ENCODE measurements at regions not wholly inside any gene's neighbourhood (a gene's known extent, or its start where the extent isn't known, plus 50 kb on each side); places are given as distances from the start of the nearest gene placed in this dataset.

DNA sequence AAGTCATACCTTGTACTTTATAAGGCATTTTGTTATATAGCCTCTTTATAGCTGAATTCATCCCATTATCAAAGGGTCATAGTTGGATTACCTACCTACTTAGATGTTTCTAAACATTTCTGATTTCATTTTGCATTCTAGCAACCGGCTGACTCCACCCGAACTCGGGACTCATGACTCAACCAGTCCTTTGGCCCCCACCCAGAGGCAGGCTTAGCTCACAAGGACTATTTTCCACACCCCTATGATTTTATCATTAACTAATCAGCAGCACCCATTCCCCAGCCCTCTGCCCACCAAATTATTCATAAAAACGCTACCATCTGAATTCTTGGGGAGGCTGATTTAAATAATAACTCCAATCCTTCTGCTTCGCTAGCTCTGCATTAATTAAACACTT, 79.9 kb upstream of the EGFL6 start:
- TF ChIP-seq TARDBP (IDR thresholded peaks at IDR 0.05; ENCODE audit: borderline replicate concordance), result no peak
- TF ChIP-seq, protein P1, sequence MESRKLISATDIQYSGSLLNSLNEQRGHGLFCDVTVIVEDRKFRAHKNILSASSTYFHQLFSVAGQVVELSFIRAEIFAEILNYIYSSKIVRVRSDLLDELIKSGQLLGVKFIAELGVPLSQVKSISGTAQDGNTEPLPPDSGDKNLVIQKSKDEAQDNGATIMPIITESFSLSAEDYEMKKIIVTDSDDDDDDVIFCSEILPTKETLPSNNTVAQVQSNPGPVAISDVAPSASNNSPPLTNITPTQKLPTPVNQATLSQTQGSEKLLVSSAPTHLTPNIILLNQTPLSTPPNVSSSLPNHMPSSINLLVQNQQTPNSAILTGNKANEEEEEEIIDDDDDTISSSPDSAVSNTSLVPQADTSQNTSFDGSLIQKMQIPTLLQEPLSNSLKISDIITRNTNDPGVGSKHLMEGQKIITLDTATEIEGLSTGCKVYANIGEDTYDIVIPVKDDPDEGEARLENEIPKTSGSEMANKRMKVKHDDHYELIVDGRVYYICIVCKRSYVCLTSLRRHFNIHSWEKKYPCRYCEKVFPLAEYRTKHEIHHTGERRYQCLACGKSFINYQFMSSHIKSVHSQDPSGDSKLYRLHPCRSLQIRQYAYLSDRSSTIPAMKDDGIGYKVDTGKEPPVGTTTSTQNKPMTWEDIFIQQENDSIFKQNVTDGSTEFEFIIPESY (IDR thresholded peaks at IDR 0.05), result no peak
- no peak for TF ChIP-seq BRCA1 (IDR thresholded peaks at IDR 0.05; ENCODE audit: low read depth, low read length)
- TF ChIP-seq TAF1 (IDR thresholded peaks at IDR 0.05; ENCODE audit: borderline replicate concordance, low read depth, low read length), result no peak
- TF ChIP-seq, protein P2, sequence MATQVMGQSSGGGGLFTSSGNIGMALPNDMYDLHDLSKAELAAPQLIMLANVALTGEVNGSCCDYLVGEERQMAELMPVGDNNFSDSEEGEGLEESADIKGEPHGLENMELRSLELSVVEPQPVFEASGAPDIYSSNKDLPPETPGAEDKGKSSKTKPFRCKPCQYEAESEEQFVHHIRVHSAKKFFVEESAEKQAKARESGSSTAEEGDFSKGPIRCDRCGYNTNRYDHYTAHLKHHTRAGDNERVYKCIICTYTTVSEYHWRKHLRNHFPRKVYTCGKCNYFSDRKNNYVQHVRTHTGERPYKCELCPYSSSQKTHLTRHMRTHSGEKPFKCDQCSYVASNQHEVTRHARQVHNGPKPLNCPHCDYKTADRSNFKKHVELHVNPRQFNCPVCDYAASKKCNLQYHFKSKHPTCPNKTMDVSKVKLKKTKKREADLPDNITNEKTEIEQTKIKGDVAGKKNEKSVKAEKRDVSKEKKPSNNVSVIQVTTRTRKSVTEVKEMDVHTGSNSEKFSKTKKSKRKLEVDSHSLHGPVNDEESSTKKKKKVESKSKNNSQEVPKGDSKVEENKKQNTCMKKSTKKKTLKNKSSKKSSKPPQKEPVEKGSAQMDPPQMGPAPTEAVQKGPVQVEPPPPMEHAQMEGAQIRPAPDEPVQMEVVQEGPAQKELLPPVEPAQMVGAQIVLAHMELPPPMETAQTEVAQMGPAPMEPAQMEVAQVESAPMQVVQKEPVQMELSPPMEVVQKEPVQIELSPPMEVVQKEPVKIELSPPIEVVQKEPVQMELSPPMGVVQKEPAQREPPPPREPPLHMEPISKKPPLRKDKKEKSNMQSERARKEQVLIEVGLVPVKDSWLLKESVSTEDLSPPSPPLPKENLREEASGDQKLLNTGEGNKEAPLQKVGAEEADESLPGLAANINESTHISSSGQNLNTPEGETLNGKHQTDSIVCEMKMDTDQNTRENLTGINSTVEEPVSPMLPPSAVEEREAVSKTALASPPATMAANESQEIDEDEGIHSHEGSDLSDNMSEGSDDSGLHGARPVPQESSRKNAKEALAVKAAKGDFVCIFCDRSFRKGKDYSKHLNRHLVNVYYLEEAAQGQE (IDR thresholded peaks at IDR 0.05; ENCODE audit: low read depth, low read length), result no peak
- no peak for TF ChIP-seq EZH2 (IDR thresholded peaks at IDR 0.05; ENCODE audit: borderline replicate concordance, control insufficient read depth, low read depth, low read length)
- TF ChIP-seq, protein P3, sequence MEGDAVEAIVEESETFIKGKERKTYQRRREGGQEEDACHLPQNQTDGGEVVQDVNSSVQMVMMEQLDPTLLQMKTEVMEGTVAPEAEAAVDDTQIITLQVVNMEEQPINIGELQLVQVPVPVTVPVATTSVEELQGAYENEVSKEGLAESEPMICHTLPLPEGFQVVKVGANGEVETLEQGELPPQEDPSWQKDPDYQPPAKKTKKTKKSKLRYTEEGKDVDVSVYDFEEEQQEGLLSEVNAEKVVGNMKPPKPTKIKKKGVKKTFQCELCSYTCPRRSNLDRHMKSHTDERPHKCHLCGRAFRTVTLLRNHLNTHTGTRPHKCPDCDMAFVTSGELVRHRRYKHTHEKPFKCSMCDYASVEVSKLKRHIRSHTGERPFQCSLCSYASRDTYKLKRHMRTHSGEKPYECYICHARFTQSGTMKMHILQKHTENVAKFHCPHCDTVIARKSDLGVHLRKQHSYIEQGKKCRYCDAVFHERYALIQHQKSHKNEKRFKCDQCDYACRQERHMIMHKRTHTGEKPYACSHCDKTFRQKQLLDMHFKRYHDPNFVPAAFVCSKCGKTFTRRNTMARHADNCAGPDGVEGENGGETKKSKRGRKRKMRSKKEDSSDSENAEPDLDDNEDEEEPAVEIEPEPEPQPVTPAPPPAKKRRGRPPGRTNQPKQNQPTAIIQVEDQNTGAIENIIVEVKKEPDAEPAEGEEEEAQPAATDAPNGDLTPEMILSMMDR (IDR thresholded peaks at IDR 0.05 in 2 of 3, conservative IDR thresholded peaks at IDR 0.05 in 1 of 3; ENCODE audit: control insufficient read depth in 2 of 3, extremely low read depth in 1 of 3, insufficient read depth in 1 of 3, low read depth in 3 of 3, low read length in 3 of 3), result no peak
- TF ChIP-seq EP300 (IDR thresholded peaks at IDR 0.05; ENCODE audit: borderline replicate concordance in 1 of 2, control insufficient read depth in 1 of 2, low read depth in 2 of 2, low read length in 2 of 2), result no peak
- TF ChIP-seq, protein P4, sequence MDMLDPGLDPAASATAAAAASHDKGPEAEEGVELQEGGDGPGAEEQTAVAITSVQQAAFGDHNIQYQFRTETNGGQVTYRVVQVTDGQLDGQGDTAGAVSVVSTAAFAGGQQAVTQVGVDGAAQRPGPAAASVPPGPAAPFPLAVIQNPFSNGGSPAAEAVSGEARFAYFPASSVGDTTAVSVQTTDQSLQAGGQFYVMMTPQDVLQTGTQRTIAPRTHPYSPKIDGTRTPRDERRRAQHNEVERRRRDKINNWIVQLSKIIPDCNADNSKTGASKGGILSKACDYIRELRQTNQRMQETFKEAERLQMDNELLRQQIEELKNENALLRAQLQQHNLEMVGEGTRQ (IDR thresholded peaks at IDR 0.05; ENCODE audit: borderline replicate concordance, low read depth, low read length), result no peak
